NOMO-1 (cell line): ENCODE measurements at regions not wholly inside any gene's neighbourhood (a gene's known extent, or its start where the extent isn't known, plus 50 kb on each side); places are given as distances from the start of the nearest gene placed in this dataset.
A peak's percentile ranks its signal among the peaks of the same experiment; 100 is the strongest.

ENCODE experiments used
- DNase-seq, 2 experiments: peaks; one replicate each; lab custom pipeline; 2025; ENCODE audit not compliant: unreplicated experiment in 2 of 2; lab: John Stamatoyannopoulos, UW

DNA sequence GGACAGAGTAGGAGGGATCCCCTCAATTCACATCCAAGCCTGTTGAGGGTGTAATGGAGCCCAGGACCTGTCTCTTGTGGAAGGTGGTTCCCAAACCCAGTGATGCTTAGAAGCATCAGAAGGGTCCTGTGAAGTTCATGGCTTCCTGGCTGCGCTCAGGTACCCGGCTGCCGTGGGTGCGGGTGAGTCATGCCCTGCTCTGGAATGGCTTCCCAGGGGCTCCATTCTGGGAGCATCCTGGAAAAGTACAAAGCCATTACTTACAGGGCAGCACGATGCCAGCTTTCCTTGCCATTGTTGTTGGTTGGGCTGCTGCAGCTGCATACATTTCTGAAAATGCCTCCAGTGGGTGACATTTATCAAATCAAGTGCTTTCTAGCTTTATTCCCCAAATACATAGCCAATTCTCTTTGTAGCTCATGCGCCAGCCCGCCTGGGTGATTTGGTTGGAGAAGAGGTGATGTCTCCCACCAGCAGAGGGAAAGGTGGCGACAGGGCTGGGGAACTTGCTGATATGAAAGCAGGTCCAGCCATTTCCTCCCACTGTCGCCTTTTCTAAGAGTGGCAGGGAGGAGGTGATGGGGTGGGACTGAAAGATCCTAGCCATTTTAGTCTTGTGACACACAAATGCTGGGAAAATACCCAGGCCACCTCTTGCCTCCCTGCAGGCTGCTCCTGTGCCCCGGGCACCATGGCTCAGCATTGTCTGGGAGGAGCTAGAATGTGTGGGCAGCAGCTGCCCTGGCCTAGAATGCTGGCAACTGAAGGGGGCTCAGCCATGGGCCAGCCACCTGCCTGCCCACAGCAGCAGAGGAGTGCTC is 65.9 kb upstream of the HPCAL1 start:
- DNase-seq = no peak

DNA sequence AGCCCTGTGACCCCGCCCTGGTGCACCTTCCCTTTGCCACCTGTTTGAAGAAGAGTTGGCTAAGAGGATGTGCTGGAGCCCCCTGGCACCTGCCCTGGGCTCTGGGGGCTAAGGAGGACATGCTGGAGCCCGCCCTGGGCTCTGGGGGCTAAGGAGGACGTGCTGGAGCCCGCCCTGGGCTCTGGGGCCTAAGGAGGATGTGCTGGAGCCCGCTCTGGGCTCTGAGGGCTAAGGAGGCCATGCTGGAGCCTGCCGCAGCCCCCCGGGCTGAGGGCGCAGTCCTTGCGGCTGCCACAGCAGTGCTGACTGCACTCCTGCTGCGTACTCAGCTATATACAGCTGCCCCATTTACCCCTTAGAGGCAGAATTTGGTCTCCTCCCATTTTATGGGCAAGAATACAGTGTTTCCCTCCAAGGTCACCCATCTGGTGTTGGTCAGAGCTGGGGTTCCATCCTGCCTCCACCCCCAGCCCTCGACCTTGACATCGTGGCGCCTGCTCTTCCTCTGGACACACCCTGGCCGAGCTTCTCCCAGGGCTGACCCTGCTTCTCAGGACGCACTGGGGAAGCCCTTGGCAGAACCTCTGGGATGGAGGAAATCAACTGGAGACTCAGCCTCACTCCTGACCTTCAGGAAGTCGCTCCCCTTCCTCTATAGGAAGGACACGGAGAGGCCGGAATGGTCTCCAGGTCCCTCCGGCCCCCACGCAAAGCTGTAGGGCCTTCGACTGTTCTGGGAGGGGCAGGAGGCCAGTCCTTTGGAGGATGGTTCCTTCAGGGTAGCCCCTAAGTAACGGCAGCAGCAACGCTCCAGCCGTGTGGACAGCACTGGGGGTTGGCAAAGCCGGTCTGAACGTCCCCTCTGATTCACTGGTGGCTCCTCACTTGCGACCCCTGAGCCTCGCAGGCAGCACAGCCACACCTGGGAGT is 65.0 kb upstream of the HPCAL1 start:
- DNase-seq = no peak

DNA sequence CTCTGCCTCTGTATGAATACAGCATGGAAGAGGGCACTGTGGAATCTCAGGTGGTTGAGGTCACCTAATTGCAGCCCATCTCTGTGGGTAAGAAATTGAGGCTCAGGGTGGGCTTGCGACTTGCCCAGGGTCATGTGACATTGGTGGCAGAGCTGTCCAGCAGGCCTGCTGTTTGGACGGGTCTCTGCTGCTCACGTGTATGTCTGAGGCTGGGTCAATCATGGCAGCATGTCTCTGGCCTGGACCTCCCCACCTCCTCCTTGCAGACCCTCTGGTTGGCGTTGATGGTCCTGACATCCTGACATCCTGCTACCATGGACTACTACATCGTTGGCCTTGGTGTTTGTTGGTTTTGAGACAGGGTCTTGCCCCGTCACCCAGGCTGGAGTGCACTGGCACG is 64.3 kb upstream of the HPCAL1 start:
- no peak for DNase-seq

DNA sequence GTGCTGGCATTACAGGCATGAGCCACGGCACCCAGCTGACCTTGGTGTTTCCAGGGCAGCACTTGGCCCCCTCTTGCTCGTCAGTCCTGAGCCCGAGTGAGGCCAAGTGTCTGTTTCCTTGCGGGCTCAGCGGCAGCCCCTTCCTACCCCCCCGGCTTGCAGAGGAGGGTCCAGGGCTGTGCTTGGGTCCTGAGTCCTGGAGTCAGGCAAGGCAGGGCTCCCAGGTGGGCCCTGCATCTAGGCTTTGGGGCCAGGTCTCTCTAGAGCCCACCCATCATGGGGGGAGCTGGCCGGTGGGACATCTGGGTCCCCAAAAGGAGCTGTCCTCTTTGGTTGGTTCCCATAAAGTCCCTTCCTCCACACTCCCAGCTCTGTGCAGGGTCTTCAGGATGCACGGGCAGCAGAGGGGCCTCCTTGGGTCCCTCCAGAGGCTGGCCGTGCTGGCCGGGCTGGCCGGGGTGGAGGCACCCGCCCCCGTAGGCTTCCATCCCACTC is 63.7 kb upstream of the HPCAL1 start:
- DNase-seq = no peak

GRCh38 chr2:10239561-10239967 is 63.1 kb upstream of the HPCAL1 start:
- no peak for DNase-seq

DNA sequence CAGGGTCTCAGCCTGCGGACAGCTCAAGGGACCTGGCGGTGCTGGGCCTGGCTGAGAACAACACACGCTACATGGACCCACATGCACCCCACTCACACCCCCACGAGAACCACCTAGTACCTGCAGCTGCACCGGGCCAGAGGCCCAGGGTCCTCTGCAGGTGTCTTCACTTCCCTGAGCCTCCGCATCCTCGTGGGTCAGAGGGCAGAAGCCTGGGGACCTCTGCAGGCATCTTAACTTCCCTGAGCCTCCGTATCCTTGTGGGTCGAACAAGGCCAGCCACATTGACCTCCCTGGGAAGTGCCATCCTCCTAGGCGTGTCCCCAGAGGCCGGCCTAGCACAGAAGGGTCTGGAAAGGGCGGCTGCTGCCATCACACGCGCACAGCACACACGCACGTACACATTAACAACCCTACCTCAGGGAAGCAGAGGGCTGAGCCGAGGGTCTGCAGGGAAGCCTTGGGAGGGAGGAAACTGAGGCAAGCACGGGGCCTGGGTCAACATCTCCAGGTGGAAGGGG is 62.5 kb upstream of the HPCAL1 start:
- DNase-seq = no peak

DNA sequence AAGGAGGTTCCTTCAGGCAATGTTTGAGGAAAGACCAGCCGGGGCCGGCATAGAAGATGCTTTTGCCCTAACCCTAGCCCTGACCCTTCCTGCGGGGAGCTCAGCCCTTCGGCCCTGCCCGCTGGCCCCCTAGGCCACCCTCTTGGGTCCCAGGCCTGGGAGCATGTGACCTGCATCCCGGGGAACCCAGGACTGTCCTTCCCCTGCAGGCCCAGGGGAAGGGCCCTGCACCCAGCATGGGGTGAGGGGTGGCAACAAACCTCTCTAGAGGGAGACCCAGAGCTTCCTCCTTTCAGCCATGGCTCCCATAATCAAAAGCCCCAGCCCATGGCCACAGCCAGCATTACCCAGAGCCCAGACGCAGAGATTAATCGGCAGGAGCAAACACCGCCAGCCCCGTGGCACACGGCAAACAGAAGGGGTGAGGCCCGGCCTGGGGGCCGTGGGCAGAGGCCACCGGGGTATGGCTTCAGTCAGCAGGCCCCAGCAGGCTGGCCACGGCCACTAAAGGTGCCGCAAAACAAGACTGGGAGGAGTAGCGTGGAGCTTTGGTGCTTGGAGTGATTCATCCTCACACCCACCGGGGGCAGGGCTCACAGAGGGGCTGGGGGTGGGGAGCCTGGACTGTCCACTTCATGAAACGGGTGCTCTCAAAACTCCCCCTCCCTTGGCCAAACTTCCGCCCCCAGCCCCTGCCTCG is 61.6 kb upstream of the HPCAL1 start:
- DNase-seq = no peak

DNA sequence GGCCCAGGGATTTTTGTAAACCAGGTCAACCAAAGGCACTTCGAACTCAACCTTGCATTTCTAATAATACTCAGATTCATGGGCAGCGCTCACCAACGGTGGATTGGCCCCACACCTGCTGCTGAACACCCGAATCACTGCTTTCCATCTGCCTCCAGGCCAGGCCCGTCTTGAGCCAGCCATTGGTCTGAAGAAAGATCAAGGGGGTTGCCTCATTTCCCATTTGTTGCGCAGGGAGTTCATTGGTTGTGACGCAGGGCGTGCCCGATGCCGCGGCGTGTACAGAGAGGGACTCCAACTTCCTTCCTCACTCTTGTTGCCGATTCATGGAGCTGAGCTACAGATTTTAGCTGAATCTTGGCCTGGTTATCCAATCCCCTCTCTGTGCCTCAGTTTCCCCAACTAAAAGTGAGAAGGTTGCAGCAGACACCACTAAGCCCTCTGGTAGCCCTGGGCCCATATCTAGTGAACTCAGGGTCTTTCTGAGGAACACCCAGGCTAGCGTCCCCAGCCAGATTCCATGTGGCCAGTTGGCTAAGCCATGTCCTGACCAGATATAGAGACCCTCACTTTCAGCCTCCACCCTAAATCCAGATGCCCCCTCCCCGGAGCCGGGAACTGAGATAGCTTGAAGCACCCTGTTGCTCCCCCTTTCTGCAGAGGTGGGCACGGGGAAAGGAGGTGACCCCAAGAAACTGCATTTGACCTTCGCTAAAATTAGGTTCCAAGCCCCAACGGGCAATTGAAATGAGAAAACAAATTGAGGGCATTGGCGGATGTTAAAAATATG is 60.9 kb upstream of the HPCAL1 start:
- peak; percentile 60 to 77 for DNase-seq

- no peak for DNase-seq
Measured at GRCh38 chr2:10242451-10242850, 60.3 kb upstream of the HPCAL1 start.

DNA sequence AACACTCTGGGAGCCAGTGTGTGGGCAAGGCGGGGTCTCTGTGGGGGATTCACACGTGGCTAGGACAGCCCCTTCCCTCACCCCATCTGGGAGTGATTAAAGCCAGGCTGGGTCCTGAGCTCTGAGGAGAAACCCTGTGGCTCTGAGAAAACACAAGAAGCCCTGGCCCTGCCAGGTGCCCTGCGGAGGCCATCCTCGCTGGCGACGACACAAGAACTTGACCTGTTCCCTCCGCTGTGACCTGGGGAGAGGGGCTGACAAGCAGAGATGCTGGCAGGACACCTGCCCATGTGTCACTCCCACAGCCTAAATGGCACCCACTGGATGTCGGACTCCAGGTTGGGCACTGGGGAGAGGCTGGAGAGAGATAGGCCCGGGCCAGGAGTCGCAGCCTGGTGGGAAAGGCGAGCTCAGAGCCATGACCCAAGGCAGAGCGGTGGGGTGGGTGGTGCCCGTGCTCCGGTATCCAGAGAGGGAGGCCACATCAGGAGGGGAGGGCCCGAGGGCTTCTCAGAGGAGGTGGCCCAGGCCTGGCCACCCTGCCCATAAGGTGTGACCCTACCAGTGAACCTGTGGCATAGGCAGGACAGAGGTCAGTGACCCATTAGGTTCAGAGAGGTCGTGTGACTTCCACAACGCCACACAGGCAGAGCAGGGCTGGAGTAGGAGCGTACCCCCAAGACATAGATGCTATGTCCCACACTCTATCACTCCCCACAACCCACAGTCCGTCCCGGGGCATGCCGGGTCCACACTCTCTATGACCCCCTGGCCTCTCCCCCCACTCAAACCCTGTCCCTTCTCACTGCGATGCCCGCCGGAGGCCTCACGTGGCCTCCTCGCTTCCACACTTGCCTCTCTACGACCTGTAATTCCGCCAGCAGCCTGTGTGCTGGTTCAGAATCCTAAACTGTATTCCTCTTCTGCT is 59.4 kb upstream of the HPCAL1 start:
- DNase-seq = no peak

GRCh38 chr2:10243926-10244270 is 58.8 kb upstream of the HPCAL1 start:
- no peak for DNase-seq

GRCh38 chr2:10245021-10245420 is 57.7 kb upstream of the HPCAL1 start:
- no peak for DNase-seq

DNA sequence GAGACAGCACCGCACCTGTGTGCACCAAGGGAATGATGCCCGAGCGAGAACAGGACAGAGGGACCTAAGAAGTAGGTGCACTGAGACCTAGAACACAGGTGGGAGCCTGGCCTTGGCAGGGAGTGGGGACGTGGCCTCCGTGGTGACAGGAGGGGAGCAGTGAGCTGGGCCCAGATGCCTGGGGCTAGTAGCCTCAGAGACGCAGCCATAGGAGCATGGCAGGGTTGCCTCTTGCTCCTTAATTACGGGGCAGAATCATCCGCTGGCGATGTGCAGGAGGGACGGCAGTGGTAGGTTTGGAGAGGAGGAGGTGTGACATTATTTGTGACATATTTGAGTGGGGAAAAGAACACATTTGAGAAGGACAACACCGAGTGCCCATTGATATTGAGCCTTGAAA is 57.0 kb upstream of the HPCAL1 start:
- no peak for DNase-seq

GRCh38 chr2:10246370-10246769 is 56.3 kb upstream of the HPCAL1 start:
- DNase-seq = no peak

- peak in 1 of 2 experiments; percentile 44 for DNase-seq
Measured at GRCh38 chr2:10246831-10247230, 55.9 kb upstream of the HPCAL1 start.

DNA sequence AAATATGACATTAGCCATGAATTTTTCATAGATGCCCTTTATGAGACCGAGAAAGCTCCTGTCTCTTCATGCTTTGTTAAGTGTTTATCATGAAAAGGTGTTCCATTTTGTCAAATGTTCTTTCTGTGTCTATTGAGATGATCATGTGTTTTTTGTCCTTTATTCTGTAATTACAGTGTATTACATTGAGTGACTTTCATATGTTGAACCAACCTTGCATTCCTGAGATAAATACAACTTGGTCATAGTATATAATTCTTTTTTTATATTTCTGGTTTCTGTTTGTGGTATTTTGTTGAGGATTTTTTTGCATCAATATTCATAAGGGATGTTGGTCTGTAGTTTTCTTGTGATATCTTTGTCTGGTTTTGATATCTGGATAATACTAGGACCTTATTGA is 52.9 kb upstream of the HPCAL1 start:
- DNase-seq = no peak

GRCh38 chr2:10252224-10252623 is 50.5 kb upstream of the HPCAL1 start:
- DNase-seq = no peak

- DNase-seq = no peak
Measured at GRCh38 chr2:10252661-10253060, 50.0 kb upstream of the HPCAL1 start.
